Inflammatory macrophage (primary cell): ENCODE measurements at regions not wholly inside any gene's neighbourhood (a gene's known extent, or its start where the extent isn't known, plus 50 kb on each side); places are given as distances from the start of the nearest gene placed in this dataset.
"Not testable (repeated sequence)": the region's sequence is repeated elsewhere in the genome, so short reads cannot be mapped to it uniquely, and the experiment has no call there.

Experiments used
- DNase-seq, 2 donors: peaks; one replicate each; pipeline ENCODE4 v3.0.0-alpha.2; 2020 to 2022

DNA sequence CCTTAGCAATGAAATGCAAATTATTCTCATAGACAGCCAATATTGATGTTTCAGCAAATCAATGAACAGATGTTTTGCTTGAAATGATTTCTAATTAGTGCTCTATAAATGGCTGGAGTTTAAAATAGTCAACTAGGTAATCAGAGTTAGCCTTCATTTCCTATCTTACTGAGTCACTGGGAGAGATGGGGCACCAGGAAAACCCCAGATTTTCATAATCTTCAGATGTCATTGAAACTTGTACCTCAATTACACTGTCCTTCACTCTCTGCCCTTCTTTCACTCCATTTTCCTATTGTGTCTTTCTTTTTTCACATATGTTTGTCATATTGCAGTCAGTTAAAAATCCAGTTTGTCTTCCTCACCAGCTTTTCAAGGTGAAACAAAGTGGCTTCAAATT is 92.7 kb downstream of the C12orf75 start:
- no peak for DNase-seq

DNA sequence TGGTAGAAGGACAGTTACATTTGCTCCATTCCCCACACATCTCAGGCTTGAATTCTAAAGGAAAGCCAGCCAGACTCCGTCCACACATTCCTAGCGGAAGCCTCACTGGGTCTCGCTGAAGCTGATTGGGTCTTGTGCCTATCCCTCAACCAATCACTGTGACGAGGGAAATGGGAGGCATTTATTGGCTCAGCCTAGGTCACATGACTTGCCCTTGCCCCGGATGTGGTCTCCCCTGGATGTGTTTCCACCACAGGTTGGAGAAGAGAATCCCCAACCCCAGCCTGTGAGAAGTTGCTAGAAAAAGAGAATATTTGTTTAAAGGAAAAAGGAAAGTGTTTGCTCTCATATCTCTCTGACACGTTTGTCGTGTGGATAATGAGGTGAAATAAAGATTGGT is 93.4 kb downstream of the C12orf75 start:
- DNase-seq, result no peak

DNA sequence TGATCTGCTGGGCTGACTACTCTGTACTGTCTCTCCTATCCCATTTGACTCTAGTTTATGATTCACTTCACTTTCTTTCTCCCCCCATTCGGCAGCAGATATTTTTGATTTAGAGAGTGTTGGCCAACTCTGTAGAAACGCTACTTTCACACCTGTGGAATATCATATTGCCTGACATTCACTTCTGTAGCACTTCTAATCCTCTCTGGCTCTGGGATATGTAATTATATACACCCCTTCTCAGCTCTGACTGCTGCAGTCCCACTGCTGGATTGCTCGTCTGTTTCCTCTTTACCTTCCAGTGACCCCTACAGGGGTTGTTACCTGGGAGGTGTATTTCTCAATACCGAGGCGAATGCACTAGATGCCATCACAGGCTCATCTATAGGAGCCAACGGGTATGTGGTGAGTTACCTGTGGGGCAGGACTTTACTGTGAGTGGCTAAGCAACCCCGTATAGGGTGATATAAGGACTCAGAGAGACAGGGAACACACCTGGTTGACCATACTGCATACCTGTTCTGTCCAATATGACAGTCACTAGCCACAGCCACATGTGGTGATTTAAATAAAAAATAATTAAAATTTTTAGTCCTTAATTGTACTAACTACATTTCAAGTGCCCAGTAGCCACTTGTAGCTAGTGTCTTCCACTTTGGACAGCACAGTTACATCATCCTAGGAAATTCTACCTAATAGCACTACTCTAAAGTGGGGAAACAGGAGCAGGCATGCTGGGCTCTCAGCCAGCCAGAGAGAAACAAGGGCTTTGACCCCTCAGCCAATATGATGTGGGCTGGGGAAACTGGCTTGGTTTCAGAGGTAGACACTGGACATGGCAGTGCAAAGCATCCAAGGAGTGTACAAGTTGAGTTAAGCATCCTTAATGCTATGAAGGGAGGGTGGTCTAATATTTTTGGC is 95.0 kb downstream of the C12orf75 start:
- no peak for DNase-seq

DNA sequence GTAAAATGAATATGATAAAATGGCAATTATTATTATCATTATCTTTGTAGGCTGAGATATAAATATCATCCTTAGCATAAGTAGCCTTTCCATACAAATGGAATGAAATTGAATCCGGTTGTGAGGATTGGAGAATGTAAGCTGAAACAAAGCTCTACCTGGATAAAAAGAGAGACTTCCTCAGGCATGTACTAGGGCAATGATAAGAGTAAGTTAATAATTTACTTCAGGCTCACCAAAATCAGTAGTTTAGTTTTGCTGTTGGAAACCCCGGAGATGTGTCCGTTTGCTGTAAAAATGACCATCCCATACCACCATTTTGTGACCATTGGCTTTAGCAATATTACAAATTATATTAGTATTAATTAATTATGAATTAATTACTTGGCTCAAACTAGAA is 96.3 kb downstream of the C12orf75 start:
- DNase-seq, result no peak

DNA sequence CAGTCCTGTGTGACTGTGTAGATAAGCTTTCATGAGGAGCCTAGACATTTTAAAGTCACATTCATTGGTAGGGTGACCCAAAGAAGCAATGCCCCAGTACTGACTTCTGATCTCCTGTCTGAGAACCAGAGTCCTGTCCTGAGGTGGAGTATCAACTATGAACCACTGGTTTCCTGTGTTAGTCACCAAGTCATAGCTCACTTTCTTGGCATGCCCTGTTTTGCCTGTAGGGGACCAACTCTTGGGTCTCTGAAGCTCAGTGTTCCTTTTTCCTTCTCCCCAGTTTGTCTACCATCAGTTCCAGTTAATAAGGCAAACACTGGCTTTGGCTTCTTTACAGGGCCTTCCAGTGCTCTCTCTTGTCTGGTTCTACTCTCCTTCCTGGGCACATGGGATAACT is 97.4 kb downstream of the C12orf75 start:
- DNase-seq, result no peak

DNA sequence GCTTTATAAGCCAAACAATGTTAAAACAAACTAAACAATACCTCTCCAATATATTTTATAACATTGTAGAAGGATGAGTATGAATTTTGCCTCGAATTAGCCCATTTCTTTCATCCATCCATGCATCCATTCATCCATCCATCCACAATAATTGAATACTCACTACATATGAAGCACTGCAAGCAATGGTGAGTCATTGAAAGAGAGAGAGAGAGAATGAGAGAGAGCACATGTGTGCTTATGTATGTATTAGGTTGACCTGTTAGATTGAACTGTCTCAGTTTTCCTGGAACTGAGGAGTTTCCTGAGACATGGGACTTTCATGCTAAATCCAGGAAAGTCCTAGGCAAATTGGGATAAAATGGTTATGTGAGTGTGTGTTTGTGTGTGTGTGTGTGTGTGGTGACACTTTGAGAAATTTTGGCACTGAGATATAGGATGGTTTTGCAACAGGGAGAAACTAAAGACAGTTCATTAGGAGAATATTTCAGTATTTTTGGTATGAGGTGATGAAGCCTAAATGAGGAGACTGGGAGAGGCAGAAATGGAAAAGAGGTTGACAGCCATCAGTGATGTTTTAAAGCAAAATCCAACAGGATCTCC is 98.4 kb downstream of the C12orf75 start:
- no peak for DNase-seq

DNA sequence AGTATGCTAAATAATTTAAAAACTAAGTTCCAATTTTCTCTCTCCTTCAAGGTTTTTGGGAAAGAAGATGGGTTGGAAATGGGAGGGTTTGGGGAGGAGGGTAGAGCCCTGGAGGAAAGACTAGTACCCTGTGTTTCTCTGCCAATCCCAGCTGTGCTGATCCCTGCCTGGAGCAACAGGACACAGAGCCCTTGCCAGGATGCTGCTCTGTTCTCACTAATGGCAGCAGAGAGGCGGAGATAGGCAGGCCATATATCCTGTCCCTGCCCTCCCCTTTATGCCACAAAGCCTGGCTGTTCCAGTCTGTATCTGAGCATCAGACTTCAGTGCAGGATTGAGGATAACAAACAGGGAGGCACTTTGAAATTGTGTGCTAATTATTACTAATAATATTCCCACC is 99.0 kb downstream of the C12orf75 start:
- no peak for DNase-seq

DNA sequence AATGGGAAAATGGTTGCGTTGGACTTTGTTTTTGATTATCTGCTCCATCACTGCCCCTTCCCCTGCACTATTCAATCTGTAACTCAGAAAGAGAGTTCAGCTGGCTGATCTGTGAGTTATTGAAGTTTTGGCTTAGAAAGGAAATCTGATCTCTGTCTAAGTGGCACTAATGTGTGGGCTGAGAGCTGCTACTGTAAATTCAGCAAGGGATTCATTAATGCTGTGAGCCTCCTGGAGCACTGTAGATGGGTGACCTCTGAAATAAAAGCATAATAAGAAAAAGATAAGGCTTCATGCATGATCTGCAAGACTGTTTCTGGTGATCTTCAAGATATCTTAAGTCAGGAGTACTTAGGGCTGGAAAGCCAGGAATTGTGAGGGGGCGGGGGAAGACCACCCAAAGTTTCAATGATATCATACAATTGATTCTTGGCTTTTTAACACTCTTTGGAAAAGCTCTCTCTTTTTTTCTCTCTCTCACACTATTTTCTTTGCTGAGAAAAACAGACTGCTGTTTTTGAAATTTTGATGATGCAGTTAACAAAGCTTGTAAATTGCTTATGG is 101.1 kb downstream of the C12orf75 start:
- no peak for DNase-seq

DNA sequence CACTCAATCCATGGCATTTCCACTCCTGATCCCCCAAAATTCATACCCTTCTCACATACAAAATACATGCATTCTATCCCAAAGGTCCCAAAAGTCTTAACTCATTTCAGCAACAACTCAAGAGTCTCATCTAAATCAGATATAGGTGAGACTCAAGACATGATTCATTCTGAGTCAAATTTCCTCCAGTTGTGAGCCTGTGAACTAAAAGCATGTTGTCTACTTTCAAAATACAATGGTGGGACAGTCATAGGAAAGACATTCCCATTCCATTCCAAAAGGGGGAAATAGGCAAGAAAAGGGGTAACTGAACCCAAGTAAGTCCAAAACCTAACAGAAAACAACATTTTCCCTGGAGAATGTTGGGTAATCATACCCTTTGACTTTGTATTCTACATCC is 103.3 kb downstream of the C12orf75 start:
- no peak for DNase-seq

DNA sequence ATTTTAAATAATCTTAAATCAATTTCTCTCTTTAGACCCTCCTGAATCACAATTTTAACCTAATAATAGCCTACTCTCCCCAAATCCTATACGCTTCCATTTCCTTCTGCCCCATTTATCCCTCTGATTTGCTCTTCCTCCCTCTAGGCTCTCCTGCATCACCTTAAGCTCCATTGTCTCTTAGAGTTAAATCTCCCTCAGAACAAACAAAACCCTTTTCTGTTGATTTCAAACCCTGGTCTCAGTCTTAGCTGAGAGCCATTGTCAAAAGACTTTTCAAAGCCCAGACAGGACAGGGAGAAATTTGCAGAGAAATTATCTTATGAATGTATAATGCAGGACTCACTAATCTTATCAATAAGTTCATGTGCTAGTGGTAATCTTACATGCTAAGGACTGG is 106.1 kb downstream of the C12orf75 start:
- DNase-seq, result no peak

DNA sequence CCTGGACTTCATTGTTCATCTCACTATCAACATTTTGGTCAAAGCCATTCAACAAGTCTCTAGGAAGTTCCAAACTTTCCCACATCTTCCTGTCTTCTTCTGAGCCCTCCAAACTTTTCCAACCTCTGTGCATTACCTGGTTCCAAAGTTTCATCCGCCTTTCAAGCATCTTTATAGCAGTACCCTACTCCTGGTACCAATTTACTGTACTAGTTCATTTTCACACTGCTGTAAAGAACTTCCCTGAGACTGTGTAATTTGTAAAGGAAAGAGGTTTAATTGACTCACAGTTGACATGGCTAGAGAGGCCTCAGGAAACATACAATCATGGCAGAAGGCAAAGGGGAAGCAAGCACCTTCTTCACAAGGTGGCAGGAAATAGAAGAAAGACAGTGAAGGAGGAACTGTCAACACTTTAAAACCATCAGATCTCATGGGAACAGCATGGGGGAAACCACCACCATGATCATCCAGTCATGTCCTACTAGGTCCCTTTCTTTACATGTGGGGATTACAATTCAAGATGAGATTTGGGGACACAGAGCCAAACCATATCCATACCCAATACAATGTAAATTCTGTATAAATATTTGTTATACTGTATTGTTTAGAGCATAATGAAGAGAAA is 109.7 kb downstream of the C12orf75 start:
- DNase-seq, result no peak

DNA sequence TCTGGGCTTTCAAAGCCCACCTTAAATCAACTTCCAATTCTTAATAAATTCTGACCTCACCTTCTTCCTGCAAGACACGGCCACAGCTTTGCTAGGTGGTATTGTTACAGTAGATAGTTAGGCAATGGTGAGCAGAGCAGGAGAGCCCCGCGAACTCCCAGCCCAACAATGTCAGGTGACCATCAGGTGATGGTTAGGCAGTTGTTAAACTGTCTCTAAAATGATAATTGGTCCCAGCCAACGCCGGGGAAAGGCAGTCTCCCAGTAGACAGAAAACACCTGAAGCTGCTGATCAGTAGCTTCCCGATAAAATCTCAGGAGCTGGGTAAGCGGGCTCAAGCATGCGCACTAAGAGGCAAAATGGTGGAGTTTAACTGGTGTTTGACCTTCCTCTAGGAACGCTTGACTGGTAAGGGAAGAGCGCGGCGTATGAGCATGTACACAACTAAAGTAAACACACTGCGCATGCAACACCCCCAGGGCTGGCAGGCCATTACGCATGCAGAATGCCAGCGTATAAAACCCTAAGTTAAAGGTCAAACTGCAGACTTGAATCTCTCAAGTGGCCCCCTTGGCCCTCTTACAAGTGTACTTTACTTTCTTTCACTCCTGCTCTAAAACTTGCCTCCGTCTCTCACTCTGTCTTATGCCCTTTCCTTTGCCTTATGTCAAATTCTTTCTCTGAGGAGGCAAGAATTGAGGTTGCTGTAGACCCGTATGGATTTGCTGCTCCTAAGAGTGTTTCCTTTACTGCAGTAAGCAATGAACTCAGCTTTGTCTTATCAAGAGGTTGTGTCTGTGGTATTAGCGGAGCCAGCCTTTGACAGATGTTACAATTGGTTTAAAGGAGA is 113.5 kb downstream of the C12orf75 start:
- no peak for DNase-seq

DNA sequence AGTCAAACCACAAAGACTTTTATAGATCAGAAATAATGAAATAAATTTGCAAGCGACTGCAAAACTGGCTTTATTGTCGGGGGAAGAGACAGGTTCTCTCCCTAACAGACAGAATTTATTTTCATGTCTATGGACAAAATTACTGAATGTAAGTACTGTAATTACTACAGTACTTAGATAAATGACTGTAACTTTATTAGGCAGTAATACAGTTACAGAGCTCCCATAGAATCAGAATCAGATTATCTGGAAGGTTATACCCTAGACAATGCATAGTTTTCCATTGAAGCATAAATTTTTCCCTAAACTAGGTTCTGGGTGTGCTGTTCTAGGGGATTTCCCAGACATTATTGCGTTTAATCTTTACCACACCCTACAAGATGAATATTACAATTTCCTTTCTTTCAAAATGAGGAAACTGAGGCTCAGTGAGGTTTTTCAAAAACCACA is 114.2 kb downstream of the C12orf75 start:
- DNase-seq, result no peak

DNA sequence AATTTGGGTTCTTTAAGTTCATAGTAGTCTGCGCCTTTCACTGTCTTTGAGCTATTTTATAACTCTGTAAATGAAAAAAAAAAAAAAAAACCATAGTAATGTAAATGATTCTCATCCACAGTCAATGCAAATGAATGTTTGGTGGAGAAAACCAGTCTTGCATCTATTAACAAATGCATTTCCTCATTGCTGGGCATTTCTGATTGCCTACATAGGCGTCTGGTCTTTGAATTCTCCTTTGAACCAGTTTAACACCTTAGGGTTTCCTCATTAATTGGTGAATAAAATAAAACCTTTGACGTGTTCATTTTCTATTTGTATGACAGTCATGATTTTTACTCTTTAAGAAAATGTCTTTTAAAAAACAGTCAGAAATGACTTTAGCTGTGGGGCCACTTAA is 114.8 kb downstream of the C12orf75 start:
- no peak for DNase-seq

DNA sequence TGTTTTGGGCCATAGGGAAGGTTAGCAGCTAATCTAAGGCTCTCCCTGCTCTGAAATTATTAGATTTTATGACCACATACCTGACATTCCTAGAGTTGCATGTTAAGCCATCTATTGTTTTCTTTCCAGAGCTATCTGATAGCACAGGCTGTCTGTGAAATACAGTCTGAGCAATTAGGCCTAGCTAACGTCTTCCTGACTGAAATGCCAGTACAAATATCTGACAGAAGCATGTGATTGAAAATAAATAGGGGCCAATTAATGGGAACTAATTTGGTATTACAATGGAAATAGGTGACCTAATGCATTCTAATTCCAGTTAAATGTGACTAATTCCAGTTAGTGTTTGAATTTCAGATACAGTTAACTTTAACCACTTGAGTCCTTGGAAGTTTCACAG is 115.2 kb downstream of the C12orf75 start:
- no peak for DNase-seq

DNA sequence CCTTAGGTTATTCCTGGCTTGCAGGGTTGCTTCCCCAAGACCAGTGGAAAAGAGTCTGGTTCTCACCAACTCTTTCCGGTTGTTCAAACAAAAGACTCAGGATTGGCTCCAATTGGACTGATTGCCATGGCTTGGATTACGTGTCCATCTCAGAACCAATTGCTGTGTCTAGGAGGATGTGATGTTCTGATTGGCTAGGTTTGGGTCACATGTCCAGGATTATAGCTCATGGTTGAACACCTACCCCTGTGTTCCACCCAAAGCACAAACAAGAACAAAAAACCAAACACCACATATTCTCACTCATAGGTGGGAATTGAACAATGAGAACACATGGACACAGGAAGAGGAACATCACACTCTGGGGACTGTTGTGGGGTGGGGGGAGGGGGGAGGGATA is 116.0 kb downstream of the C12orf75 start:
- not testable (repeated sequence) for DNase-seq

DNA sequence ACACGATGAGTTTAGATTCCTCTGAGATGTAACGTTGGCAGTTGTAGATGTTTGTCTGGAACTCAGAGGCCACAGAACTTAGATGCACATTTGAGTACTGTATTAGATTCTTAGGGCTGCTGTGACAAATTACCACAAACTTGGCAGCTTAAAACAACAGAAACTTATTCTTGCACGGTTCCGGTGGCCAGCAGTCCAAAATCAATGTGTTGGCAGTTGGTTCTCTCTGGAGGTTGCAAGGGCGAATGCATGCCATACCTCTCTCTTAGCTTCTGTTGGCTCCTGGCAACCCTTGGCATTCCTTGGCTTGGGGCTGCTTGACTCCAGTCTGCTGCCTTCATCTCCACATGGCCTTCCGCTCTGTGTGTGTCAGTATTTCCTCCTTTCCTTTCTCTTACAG is 118.9 kb downstream of the C12orf75 start:
- DNase-seq, result no peak

DNA sequence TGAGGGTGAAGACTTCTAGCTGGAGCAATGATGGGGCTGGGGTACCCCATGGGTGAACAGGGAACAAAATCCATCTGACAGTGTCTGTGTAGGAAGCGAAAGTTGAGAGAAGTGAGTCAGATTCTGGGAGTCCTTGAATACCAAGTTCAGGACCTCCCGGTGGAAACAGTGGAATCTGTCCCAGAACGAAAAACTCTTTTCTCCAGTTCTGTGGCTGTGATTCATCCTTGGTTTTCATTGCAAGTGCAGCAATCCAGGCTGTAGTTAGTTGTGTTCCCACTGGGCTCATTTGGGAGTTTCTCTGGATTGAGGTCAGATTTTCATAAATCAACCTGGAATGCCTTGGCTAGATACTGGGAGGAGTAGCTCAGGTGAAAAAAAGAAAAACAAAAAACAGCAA is 120.7 kb downstream of the C12orf75 start:
- DNase-seq, result no peak

DNA sequence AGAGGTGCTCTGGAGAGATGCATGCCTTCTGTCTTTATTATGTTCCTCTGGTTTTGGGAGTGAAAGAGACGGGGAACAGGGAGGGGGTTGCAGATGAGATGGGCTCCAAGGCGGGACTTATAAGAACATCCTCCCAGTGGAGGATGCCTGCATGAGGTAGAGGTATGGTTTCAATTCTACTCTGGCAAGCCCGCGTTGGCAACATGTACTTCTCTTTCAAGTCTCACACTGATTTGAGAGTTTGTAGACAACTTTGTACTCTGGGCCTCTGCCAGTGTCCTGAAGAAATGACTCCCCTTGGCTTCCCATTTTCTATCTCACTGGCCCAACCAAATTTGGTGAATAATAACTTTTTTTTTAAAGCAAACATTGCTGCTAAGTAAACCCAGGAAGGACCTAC is 121.3 kb downstream of the C12orf75 start:
- no peak for DNase-seq

DNA sequence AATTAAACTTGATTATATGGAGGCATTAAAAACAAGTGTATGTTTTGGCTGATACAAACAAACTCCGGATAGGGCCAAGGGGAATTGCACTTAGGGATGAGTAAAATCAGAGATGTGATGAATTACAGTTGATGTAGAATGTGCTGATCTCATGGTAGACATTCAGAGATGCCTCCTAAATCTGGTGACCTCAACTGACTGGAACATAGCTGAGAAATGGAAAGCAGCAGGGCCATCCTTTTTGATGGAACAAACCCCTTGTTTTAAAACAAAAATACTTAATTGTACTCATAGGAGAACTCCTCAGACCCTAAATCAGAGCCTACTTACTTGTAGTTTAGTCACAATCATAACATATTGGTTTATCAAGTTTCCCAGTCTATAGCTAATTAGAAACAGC is 122.8 kb downstream of the C12orf75 start:
- DNase-seq, result no peak

DNA sequence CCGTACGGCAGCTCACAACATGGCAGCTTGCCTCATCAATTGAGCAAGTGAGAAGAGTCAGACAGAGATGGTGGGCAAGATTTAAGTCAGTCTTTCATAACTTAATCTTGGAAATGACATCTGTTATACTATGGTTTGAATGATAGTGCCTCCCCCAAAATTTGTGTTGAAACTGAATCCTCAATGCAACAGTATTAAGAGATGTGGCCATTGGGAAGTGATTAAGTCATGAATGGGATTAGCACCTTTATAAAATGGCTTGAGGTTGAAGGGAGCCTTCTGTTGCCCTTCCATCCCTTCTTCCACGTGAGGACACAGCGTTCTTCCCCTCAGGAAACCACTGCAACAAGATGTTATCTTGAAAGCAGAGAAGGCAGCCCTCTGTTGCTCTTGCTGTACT is 124.2 kb downstream of the C12orf75 start:
- no peak for DNase-seq

DNA sequence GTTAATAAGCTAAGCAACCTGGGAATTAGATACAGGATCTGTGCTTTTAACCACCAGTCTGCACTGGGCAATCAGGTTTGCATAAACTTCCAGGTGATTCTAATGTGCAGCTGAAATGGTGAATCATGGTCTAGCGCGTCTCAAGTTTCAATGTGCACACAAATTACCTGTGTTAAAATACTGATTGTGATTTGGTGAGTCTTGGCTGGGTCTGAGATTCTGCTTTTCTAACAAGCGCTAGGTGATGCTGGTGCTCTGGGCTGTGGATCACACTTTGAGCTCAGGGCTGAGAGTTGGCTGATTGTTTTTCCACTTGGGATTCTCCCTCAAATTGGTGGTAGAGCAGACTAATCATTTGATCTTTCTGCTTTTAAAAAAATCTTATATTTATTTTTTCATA is 124.8 kb downstream of the C12orf75 start:
- no peak for DNase-seq

DNA sequence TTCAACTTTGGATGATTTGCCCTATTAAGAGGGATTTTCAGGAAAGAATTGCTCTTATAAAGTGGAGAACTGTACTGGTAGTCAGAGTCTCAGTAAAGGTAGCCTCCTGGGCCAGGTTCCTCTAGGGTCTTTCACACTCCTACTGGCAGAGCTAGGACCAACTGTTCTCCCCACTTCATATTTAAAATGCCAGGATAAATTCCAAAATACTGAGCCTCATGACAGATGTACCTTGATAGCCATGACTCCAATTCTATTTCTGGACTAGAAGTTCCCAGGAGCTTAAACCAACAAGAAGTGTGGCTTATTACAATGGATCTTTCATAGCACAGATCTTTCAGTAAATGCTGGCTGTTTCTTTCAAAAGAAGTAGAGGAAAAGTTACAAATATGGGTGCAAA is 126.5 kb downstream of the C12orf75 start:
- DNase-seq, result no peak
